ENCODE measurements at regions not wholly inside any gene's neighbourhood (a gene's known extent, or its start where the extent isn't known, plus 50 kb on each side); places are given as distances from the start of the nearest gene placed in this dataset.

- ATAC-seq (ENCODE audit: low read depth in 2 of 2) (no peak), DNase-seq (no peak)
- no peaks in the 10 kb centered on the region for H3K4me1 ChIP-seq (ENCODE audit: control insufficient read depth, insufficient read depth, low read length, poor library complexity, severe bottlenecking)
- Mint-ChIP-seq H3K27me3 (no peaks in the 10 kb centered on the region), H3K36me3 (no peaks in the 10 kb centered on the region), H3K4me1 (no peaks in the 10 kb centered on the region), H3K4me3 (no peak overlapping the region), H3K27ac (no peak overlapping the region), H3K9me3 (peaks cover 5 to 45% (median 12%) of the 10 kb centered on the region in 7 donors)
- H3K9me3 ChIP-seq (ENCODE audit: control insufficient read depth in 2 of 2, low read length in 2 of 2), result no peaks in the 10 kb centered on the region
- no peak overlapping the region for H3K27ac ChIP-seq (ENCODE audit: insufficient read depth, low read length, poor library complexity, severe bottlenecking)
- no peaks in the 10 kb centered on the region for H3K27me3 ChIP-seq (ENCODE audit: control insufficient read depth, insufficient read depth, low read length)
- no peak overlapping the region for H3K4me3 ChIP-seq (ENCODE audit: low read depth, low read length)
- H3K36me3 ChIP-seq (ENCODE audit: control insufficient read depth, insufficient read depth, low read length), result no peaks in the 10 kb centered on the region
These were observed 484.8 kb downstream of the CNTN3 start for GRCh38 chr3:74129611-74130010.

- Mint-ChIP-seq H3K4me3 (no peak overlapping the region), H3K36me3 (no peaks in the 10 kb centered on the region), H3K4me1 (no peaks in the 10 kb centered on the region), H3K27ac (no peak overlapping the region), H3K9me3 (peaks cover 5 to 47% (median 15%) of the 10 kb centered on the region in 7 donors), H3K27me3 (no peaks in the 10 kb centered on the region)
- Histone ChIP-seq H3K36me3 (ENCODE audit: control insufficient read depth, insufficient read depth, low read length) (no peaks in the 10 kb centered on the region), H3K27ac (ENCODE audit: insufficient read depth, low read length, poor library complexity, severe bottlenecking) (no peak overlapping the region), H3K4me1 (ENCODE audit: control insufficient read depth, insufficient read depth, low read length, poor library complexity, severe bottlenecking) (no peaks in the 10 kb centered on the region), H3K4me3 (ENCODE audit: low read depth, low read length) (no peak overlapping the region), H3K27me3 (ENCODE audit: control insufficient read depth, insufficient read depth, low read length) (no peaks in the 10 kb centered on the region), H3K9me3 (ENCODE audit: control insufficient read depth in 2 of 2, low read length in 2 of 2) (no peaks in the 10 kb centered on the region)
- ATAC-seq (ENCODE audit: low read depth in 2 of 2) (no peak), DNase-seq (no peak)
These were observed 485.4 kb downstream of the CNTN3 start for GRCh38 chr3:74129056-74129455.

GRCh38 chr3:74127256-74127655 lies 487.2 kb downstream of the CNTN3 start:
- Histone ChIP-seq H3K9me3 (ENCODE audit: control insufficient read depth in 2 of 2, low read length in 2 of 2) (no peaks in the 10 kb centered on the region), H3K4me3 (ENCODE audit: low read depth, low read length) (no peak overlapping the region), H3K36me3 (ENCODE audit: control insufficient read depth, insufficient read depth, low read length) (no peaks in the 10 kb centered on the region), H3K4me1 (ENCODE audit: control insufficient read depth, insufficient read depth, low read length, poor library complexity, severe bottlenecking) (no peaks in the 10 kb centered on the region), H3K27ac (ENCODE audit: insufficient read depth, low read length, poor library complexity, severe bottlenecking) (no peak overlapping the region), H3K27me3 (ENCODE audit: control insufficient read depth, insufficient read depth, low read length) (no peaks in the 10 kb centered on the region)
- H3K27ac Mint-ChIP-seq, result no peak overlapping the region
- no peaks in the 10 kb centered on the region for H3K27me3 Mint-ChIP-seq
- H3K4me1 Mint-ChIP-seq, result no peaks in the 10 kb centered on the region
- peaks cover 4 to 36% (median 9%) of the 10 kb centered on the region in 7 donors for H3K9me3 Mint-ChIP-seq
- ATAC-seq (ENCODE audit: low read depth in 2 of 2) (no peak), DNase-seq (no peak)
- no peak overlapping the region for H3K4me3 Mint-ChIP-seq
- H3K36me3 Mint-ChIP-seq, result no peaks in the 10 kb centered on the region

DNA sequence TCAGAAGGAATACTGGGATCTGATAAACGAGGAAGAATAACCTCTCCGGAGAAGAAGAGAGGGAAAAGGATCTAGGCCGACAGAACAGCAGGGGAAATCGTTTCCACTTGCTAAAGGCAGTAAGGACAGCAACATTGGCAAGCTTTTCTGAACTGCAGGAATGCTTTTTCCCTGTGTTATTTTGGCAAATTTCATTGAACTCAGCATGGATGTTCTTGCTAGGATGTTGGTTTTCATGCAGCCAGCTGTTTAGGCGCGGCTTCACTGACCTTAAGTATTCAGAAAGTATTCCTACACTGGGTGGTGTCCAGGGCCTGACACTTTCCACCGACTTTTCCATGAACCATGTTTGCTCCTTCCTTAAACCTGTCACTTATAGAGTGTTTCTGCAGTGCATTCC lies 489.7 kb downstream of the CNTN3 start:
- Mint-ChIP-seq H3K4me3 (no peak overlapping the region), H3K27ac (no peak overlapping the region), H3K9me3 (peaks cover 1 to 36% (median 15%) of the 10 kb centered on the region in 7 donors), H3K27me3 (no peaks in the 10 kb centered on the region), H3K36me3 (no peaks in the 10 kb centered on the region), H3K4me1 (no peaks in the 10 kb centered on the region)
- H3K36me3 ChIP-seq (ENCODE audit: control insufficient read depth, insufficient read depth, low read length), result no peaks in the 10 kb centered on the region
- no peaks in the 10 kb centered on the region for H3K4me1 ChIP-seq (ENCODE audit: control insufficient read depth, insufficient read depth, low read length, poor library complexity, severe bottlenecking)
- DNase-seq, result no peak
- no peaks in the 10 kb centered on the region for H3K9me3 ChIP-seq (ENCODE audit: control insufficient read depth in 2 of 2, low read length in 2 of 2)
- no peak overlapping the region for H3K27ac ChIP-seq (ENCODE audit: insufficient read depth, low read length, poor library complexity, severe bottlenecking)
- no peaks in the 10 kb centered on the region for H3K27me3 ChIP-seq (ENCODE audit: control insufficient read depth, insufficient read depth, low read length)
- no peak for ATAC-seq (ENCODE audit: low read depth in 2 of 2)
- no peak overlapping the region for H3K4me3 ChIP-seq (ENCODE audit: low read depth, low read length)

DNA sequence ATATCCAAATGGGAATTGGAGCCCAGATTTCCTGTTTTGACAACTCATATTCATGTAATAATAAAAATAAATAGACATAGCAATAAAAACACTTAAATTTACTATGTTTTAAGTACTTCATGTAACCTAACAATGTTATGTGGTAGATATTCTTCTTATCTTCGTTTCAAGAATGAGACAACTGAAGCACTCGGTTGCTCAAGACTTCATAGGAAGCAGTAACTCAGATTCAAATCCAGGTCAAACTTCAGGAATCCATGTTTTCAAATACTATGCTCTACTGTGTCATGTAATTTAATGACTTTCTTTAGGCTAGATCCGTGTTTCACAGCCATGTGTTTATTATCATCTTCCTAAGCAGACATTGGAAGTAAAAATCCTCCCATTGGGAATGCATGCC lies 492.2 kb downstream of the CNTN3 start:
- Mint-ChIP-seq H3K36me3 (no peaks in the 10 kb centered on the region), H3K27ac (no peak overlapping the region), H3K4me1 (no peaks in the 10 kb centered on the region), H3K4me3 (no peak overlapping the region), H3K27me3 (no peaks in the 10 kb centered on the region), H3K9me3 (peaks cover 1 to 31% (median 11%) of the 10 kb centered on the region in 7 donors)
- Histone ChIP-seq H3K27ac (ENCODE audit: insufficient read depth, low read length, poor library complexity, severe bottlenecking) (no peak overlapping the region), H3K4me1 (ENCODE audit: control insufficient read depth, insufficient read depth, low read length, poor library complexity, severe bottlenecking) (no peaks in the 10 kb centered on the region), H3K4me3 (ENCODE audit: low read depth, low read length) (no peak overlapping the region), H3K9me3 (ENCODE audit: control insufficient read depth in 2 of 2, low read length in 2 of 2) (no peaks in the 10 kb centered on the region), H3K27me3 (ENCODE audit: control insufficient read depth, insufficient read depth, low read length) (no peaks in the 10 kb centered on the region), H3K36me3 (ENCODE audit: control insufficient read depth, insufficient read depth, low read length) (no peaks in the 10 kb centered on the region)
- ATAC-seq (ENCODE audit: low read depth in 2 of 2) (no peak), DNase-seq (no peak)

GRCh38 chr3:74121761-74122160 lies 492.7 kb downstream of the CNTN3 start:
- Histone ChIP-seq H3K4me3 (ENCODE audit: low read depth, low read length) (no peak overlapping the region), H3K27me3 (ENCODE audit: control insufficient read depth, insufficient read depth, low read length) (no peaks in the 10 kb centered on the region), H3K9me3 (ENCODE audit: control insufficient read depth in 2 of 2, low read length in 2 of 2) (no peaks in the 10 kb centered on the region), H3K27ac (ENCODE audit: insufficient read depth, low read length, poor library complexity, severe bottlenecking) (no peak overlapping the region), H3K4me1 (ENCODE audit: control insufficient read depth, insufficient read depth, low read length, poor library complexity, severe bottlenecking) (no peaks in the 10 kb centered on the region), H3K36me3 (ENCODE audit: control insufficient read depth, insufficient read depth, low read length) (no peaks in the 10 kb centered on the region)
- H3K4me1 Mint-ChIP-seq, result no peaks in the 10 kb centered on the region
- no peaks in the 10 kb centered on the region for H3K36me3 Mint-ChIP-seq
- H3K27me3 Mint-ChIP-seq, result no peaks in the 10 kb centered on the region
- H3K4me3 Mint-ChIP-seq, result no peak overlapping the region
- peaks cover 2 to 36% (median 8%) of the 10 kb centered on the region in 7 donors for H3K9me3 Mint-ChIP-seq
- no peak for DNase-seq
- no peak overlapping the region for H3K27ac Mint-ChIP-seq
- no peak for ATAC-seq (ENCODE audit: low read depth in 2 of 2)

DNA sequence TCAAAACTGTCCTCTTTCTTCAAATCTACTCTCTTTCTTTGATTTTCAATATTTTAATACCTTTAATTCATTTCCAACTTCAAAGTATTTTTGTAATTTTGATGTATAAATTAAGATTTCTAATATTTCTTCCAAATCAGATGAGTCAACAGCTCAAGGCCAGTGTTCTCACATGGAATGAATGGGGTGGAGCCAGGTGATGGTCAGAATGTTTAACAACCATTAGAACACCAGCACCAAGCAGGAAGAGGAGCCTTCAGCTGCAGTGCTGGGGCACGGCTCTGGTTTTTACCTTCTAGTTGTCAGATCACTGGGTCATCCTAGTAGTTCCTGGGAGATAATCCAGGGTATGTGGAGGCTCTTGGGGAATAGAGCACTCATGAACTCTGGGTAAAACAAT lies 494.5 kb upstream of the PDZRN3 start:
- H3K36me3 Mint-ChIP-seq, result no peaks in the 10 kb centered on the region
- Histone ChIP-seq H3K36me3 (ENCODE audit: control insufficient read depth, insufficient read depth, low read length) (no peaks in the 10 kb centered on the region), H3K27me3 (ENCODE audit: control insufficient read depth, insufficient read depth, low read length) (no peaks in the 10 kb centered on the region), H3K4me3 (ENCODE audit: low read depth, low read length) (no peak overlapping the region), H3K4me1 (ENCODE audit: control insufficient read depth, insufficient read depth, low read length, poor library complexity, severe bottlenecking) (no peaks in the 10 kb centered on the region), H3K27ac (ENCODE audit: insufficient read depth, low read length, poor library complexity, severe bottlenecking) (no peak overlapping the region), H3K9me3 (ENCODE audit: control insufficient read depth in 2 of 2, low read length in 2 of 2) (no peaks in the 10 kb centered on the region)
- H3K27me3 Mint-ChIP-seq, result no peaks in the 10 kb centered on the region
- H3K9me3 Mint-ChIP-seq, result peaks cover 2 to 25% (median 9%) of the 10 kb centered on the region in 7 donors
- H3K27ac Mint-ChIP-seq, result no peak overlapping the region
- DNase-seq (no peak), ATAC-seq (ENCODE audit: low read depth in 2 of 2) (no peak)
- H3K4me3 Mint-ChIP-seq, result no peak overlapping the region
- no peaks in the 10 kb centered on the region for H3K4me1 Mint-ChIP-seq

GRCh38 chr3:74115906-74116305 lies 491.2 kb upstream of the PDZRN3 start:
- Histone ChIP-seq H3K36me3 (ENCODE audit: control insufficient read depth, insufficient read depth, low read length) (no peaks in the 10 kb centered on the region), H3K27ac (ENCODE audit: insufficient read depth, low read length, poor library complexity, severe bottlenecking) (no peak overlapping the region), H3K27me3 (ENCODE audit: control insufficient read depth, insufficient read depth, low read length) (no peaks in the 10 kb centered on the region), H3K9me3 (ENCODE audit: control insufficient read depth in 2 of 2, low read length in 2 of 2) (no peaks in the 10 kb centered on the region), H3K4me1 (ENCODE audit: control insufficient read depth, insufficient read depth, low read length, poor library complexity, severe bottlenecking) (no peaks in the 10 kb centered on the region), H3K4me3 (ENCODE audit: low read depth, low read length) (no peak overlapping the region)
- Mint-ChIP-seq H3K27ac (no peak overlapping the region), H3K27me3 (no peaks in the 10 kb centered on the region), H3K9me3 (peaks cover 0 to 18% (median 9%) of the 10 kb centered on the region in 7 donors), H3K4me3 (no peak overlapping the region), H3K4me1 (no peaks in the 10 kb centered on the region), H3K36me3 (no peaks in the 10 kb centered on the region)
- no peak for ATAC-seq (ENCODE audit: low read depth in 2 of 2)
- no peak for DNase-seq

All from CD4-positive, CD25-positive, alpha-beta regulatory T cell (primary cell).